ENCODE measurements at regions not wholly inside any gene's neighbourhood (a gene's known extent, or its start where the extent isn't known, plus 50 kb on each side); places are given as distances from the start of the nearest gene placed in this dataset.

- TF ChIP-seq, protein P1, sequence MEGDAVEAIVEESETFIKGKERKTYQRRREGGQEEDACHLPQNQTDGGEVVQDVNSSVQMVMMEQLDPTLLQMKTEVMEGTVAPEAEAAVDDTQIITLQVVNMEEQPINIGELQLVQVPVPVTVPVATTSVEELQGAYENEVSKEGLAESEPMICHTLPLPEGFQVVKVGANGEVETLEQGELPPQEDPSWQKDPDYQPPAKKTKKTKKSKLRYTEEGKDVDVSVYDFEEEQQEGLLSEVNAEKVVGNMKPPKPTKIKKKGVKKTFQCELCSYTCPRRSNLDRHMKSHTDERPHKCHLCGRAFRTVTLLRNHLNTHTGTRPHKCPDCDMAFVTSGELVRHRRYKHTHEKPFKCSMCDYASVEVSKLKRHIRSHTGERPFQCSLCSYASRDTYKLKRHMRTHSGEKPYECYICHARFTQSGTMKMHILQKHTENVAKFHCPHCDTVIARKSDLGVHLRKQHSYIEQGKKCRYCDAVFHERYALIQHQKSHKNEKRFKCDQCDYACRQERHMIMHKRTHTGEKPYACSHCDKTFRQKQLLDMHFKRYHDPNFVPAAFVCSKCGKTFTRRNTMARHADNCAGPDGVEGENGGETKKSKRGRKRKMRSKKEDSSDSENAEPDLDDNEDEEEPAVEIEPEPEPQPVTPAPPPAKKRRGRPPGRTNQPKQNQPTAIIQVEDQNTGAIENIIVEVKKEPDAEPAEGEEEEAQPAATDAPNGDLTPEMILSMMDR (conservative IDR thresholded peaks at IDR 0.05; ENCODE audit: low read length): no peak
- TF ChIP-seq EZH2phosphoT487 (IDR thresholded peaks at IDR 0.05; ENCODE audit: borderline replicate concordance, low read depth, low read length): no peak
Measured at GRCh38 chr5:13505326-13505725, 439.2 kb downstream of the DNAH5 start.
